Nephron (organoid): ENCODE measurements at regions not wholly inside any gene's neighbourhood (a gene's known extent, or its start where the extent isn't known, plus 50 kb on each side); places are given as distances from the start of the nearest gene placed in this dataset.

Experiments used
- H3K27ac Mint-ChIP-seq, 3 experiments: 2 replicates each; pipeline ENCODE4 v1.8.0; 2020; ENCODE audit warnings: mixed read lengths in 3 of 3, mild to moderate bottlenecking in 2 of 3, moderate library complexity in 1 of 3
- H3K27me3 Mint-ChIP-seq: 2 replicates; pipeline ENCODE4 v1.8.0; 2021; ENCODE audit warnings: low read depth, mild to moderate bottlenecking, moderate library complexity, mixed read lengths
- H3K36me3 Mint-ChIP-seq: 2 replicates; pipeline ENCODE4 v1.8.0; 2020; ENCODE audit warnings: low read depth, mixed read lengths
- H3K4me1 Mint-ChIP-seq: 2 replicates; pipeline ENCODE4 v1.8.0; 2020; ENCODE audit warnings: mixed read lengths
- H3K4me3 Mint-ChIP-seq, 3 experiments: 2 replicates each; pipeline ENCODE4 v1.8.0; 2020; ENCODE audit warnings: mild to moderate bottlenecking in 3 of 3, mixed read lengths in 3 of 3, moderate library complexity in 2 of 3
- H3K9me3 Mint-ChIP-seq: 2 replicates; pipeline ENCODE4 v1.8.0; 2020; ENCODE audit warnings: mixed read lengths
- CTCF ChIP-seq, 3 experiments: fragments of 200-600 bp; sonication (generic); IDR thresholded peaks; one replicate each; pipeline ENCODE4 v1.5.0; 2021; ENCODE audit warnings: antibody characterized with exemption in 3 of 3; ENCODE audit not compliant: unreplicated experiment in 3 of 3

GRCh38 chr6:45801471-45802289 lies 214.0 kb downstream of the CLIC5 start:
- Mint-ChIP-seq H3K27me3 (peaks cover 11% of the 10 kb centered on the region), H3K4me1 (peaks cover 10% of the 10 kb centered on the region), H3K27ac (peak overlapping the region in 1 of 3 experiments; percentile 14), H3K36me3 (no peaks in the 10 kb centered on the region), H3K9me3 (no peaks in the 10 kb centered on the region), H3K4me3 (no peak overlapping the region)
- no peak for TF ChIP-seq CTCF (IDR thresholded peaks at IDR 0.05; ENCODE audit: unreplicated experiment in 3 of 3)

- H3K27me3 Mint-ChIP-seq, result peaks cover 11% of the 10 kb centered on the region
- peaks cover 14% of the 10 kb centered on the region for H3K4me1 Mint-ChIP-seq
- no peak overlapping the region for H3K4me3 Mint-ChIP-seq
- no peak overlapping the region for H3K27ac Mint-ChIP-seq
- no peaks in the 10 kb centered on the region for H3K36me3 Mint-ChIP-seq
- TF ChIP-seq CTCF (IDR thresholded peaks at IDR 0.05; ENCODE audit: unreplicated experiment in 3 of 3), result no peak
- no peaks in the 10 kb centered on the region for H3K9me3 Mint-ChIP-seq
Observed at GRCh38 chr6:45800911-45801310, 214.7 kb downstream of the CLIC5 start.

GRCh38 chr6:45795678-45796077 lies 220.0 kb downstream of the CLIC5 start:
- peak overlapping the region in 2 of 3 experiments; percentile 30 to 42 for H3K27ac Mint-ChIP-seq
- no peak for TF ChIP-seq CTCF (IDR thresholded peaks at IDR 0.05; ENCODE audit: unreplicated experiment in 3 of 3)
- peaks cover 11% of the 10 kb centered on the region for H3K4me1 Mint-ChIP-seq
- H3K9me3 Mint-ChIP-seq, result no peaks in the 10 kb centered on the region
- H3K4me3 Mint-ChIP-seq, result no peak overlapping the region
- H3K27me3 Mint-ChIP-seq, result peaks cover 11% of the 10 kb centered on the region
- H3K36me3 Mint-ChIP-seq, result no peaks in the 10 kb centered on the region

GRCh38 chr6:45794465-45794864 lies 221.2 kb downstream of the CLIC5 start:
- Mint-ChIP-seq H3K4me3 (no peak overlapping the region), H3K9me3 (no peaks in the 10 kb centered on the region), H3K36me3 (no peaks in the 10 kb centered on the region), H3K27me3 (peaks cover 11% of the 10 kb centered on the region), H3K4me1 (peaks cover 10% of the 10 kb centered on the region), H3K27ac (no peak overlapping the region)
- TF ChIP-seq CTCF (IDR thresholded peaks at IDR 0.05; ENCODE audit: unreplicated experiment in 3 of 3), result no peak

GRCh38 chr6:45791211-45792168 lies 224.2 kb downstream of the CLIC5 start:
- Mint-ChIP-seq H3K36me3 (no peaks in the 10 kb centered on the region), H3K4me1 (peaks cover 10% of the 10 kb centered on the region), H3K9me3 (no peaks in the 10 kb centered on the region), H3K27me3 (peaks cover 9% of the 10 kb centered on the region), H3K4me3 (no peak overlapping the region), H3K27ac (no peak overlapping the region)
- no peak for TF ChIP-seq CTCF (IDR thresholded peaks at IDR 0.05; ENCODE audit: unreplicated experiment in 3 of 3)
